Endothelial cell of umbilical vein (primary cell): ENCODE measurements at regions not wholly inside any gene's neighbourhood (a gene's known extent, or its start where the extent isn't known, plus 50 kb on each side); places are given as distances from the start of the nearest gene placed in this dataset.

Source experiments
- CTCF ChIP-seq, 2 donors: IDR thresholded peaks; 1 replicate in 1 of 2; 2 replicates in 1 of 2; pipeline ENCODE4 v1.5.1; 2011; ENCODE audit warnings: low read length in 2 of 2, mild to moderate bottlenecking in 2 of 2, moderate library complexity in 2 of 2, control low read depth in 1 of 2, inconsistent platforms in 1 of 2, low read depth in 1 of 2; ENCODE audit not compliant: insufficient read depth in 1 of 2; ENCODE audit errors: extremely low read depth in 1 of 2
- EZH2 ChIP-seq: IDR thresholded peaks from 2 replicates; pipeline ENCODE4 v1.6.1; 2012; ENCODE audit warnings: borderline replicate concordance, low read depth, mild to moderate bottlenecking, moderate library complexity, low read length, inconsistent platforms; ENCODE audit not compliant: severe bottlenecking
- FOS ChIP-seq: IDR thresholded peaks from 2 replicates; pipeline ENCODE4 v1.6.1; 2011; ENCODE audit warnings: mild to moderate bottlenecking, low read length, moderate library complexity, borderline replicate concordance; ENCODE audit not compliant: insufficient read depth
- GATA2 ChIP-seq: IDR thresholded peaks from 2 replicates; pipeline ENCODE4 v1.7.0; 2011; ENCODE audit warnings: low read depth, mild to moderate bottlenecking, moderate library complexity, mixed read lengths, low read length; ENCODE audit not compliant: insufficient read length, insufficient read depth
- JUN ChIP-seq: IDR thresholded peaks from 2 replicates; pipeline ENCODE4 v1.6.1; 2011; ENCODE audit warnings: borderline replicate concordance, low read depth; ENCODE audit not compliant: insufficient read length, insufficient read depth
- MAX ChIP-seq: IDR thresholded peaks from 2 replicates; pipeline ENCODE4 v1.6.1; 2011; ENCODE audit not compliant: insufficient read depth, insufficient read length
- POLR2A ChIP-seq: IDR thresholded peaks from 2 replicates; pipeline ENCODE4 v1.6.1; 2012; ENCODE audit warnings: low read depth, mild to moderate bottlenecking, control low read depth, low read length
- POLR2AphosphoS5 ChIP-seq: IDR thresholded peaks from 2 replicates; pipeline ENCODE4 v1.6.1; 2012; ENCODE audit warnings: low read depth, mild to moderate bottlenecking, control low read depth, low read length, moderate library complexity; ENCODE audit not compliant: insufficient read depth

GRCh38 chr14:62616668-62617067, 428.6 kb downstream of the KCNH5 start:
- TF ChIP-seq CTCF (IDR thresholded peaks at IDR 0.05; ENCODE audit: extremely low read depth in 1 of 2, insufficient read depth in 1 of 2, low read depth in 1 of 2, low read length in 2 of 2): no peak
- TF ChIP-seq MAX: no peak
- no peak for TF ChIP-seq POLR2AphosphoS5
- no peak for TF ChIP-seq POLR2A
- no peak for TF ChIP-seq FOS
- no peak for TF ChIP-seq EZH2
- no peak for TF ChIP-seq JUN
- TF ChIP-seq GATA2: no peak
